Fibroblast of skin of left quadriceps (primary cell): ENCODE measurements at regions not wholly inside any gene's neighbourhood (a gene's known extent, or its start where the extent isn't known, plus 50 kb on each side); places are given as distances from the start of the nearest gene placed in this dataset.
"Not testable (repeated sequence)": the region's sequence is repeated elsewhere in the genome, so short reads cannot be mapped to it uniquely, and the experiment has no call there.

ENCODE experiments used
- DNase-seq, 2 experiments: peaks; one replicate each; pipeline ENCODE4 v3.0.0-alpha.2; 2013; ENCODE audit warnings: low read depth in 2 of 2

- no peak for DNase-seq
These were observed 150.9 kb downstream of the TPRA1 start for GRCh38 chr3:127439621-127440020.

DNA sequence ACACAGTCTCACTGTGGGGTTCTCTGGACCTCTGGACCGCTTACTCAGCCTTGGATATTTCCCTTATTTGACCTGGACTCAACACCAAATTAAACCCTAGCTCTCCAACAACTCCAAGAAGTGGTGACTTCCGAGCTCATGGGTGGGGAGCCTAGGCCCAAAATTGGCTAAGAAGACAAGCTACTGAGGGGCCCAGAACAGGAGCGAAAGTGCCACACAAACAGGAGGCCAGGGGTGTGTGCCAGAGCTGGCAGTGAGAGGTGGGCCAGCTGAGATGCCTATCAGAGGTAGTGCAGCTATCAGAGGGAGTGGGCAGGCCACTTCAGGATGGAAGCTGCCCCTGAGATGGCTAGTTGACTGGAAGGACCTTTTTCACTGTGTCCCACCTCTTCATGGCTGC is 151.1 kb upstream of the PRR20G start:
- no peak for DNase-seq

DNA sequence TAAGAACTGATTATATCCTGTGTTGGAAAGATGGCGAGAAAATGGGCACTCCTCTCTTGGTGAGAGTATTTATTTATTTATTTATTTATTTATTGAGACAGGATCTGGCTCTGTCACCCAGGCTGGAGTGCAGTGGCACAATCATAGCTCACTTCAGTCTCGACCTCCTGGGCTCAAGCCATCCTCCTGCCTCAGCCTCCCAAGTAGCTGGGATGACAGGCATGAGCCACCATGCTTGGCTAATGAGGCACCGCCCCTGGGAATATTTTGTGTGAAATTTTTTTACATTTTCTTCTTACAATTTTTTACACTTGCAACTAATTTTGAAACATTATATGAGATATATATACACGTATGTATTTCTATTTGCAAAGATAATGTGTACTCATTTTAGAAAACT is 150.5 kb upstream of the PRR20G start:
- no peak for DNase-seq

DNA sequence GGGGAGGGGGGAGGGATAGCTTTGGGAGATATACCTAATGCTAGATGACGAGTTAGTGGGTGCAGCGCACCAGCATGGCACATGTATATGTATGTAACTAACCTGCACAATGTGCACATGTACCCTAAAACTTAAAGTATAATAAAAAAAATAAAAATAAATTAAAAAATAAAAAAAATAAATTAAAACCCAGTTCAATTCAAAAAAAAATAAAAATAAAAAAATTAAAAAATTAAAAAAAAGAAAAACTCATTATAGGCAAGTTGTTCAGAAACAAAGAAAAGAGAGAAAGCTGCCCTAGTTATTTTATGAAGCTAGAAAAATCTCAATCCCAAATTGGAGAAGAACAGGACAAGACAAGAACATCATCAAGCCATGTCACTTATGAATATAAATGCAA is 147.5 kb upstream of the PRR20G start:
- DNase-seq, result not testable (repeated sequence)

- no peak for DNase-seq
These were observed 143.2 kb upstream of the PRR20G start for GRCh38 chr3:127431066-127431465.

DNA sequence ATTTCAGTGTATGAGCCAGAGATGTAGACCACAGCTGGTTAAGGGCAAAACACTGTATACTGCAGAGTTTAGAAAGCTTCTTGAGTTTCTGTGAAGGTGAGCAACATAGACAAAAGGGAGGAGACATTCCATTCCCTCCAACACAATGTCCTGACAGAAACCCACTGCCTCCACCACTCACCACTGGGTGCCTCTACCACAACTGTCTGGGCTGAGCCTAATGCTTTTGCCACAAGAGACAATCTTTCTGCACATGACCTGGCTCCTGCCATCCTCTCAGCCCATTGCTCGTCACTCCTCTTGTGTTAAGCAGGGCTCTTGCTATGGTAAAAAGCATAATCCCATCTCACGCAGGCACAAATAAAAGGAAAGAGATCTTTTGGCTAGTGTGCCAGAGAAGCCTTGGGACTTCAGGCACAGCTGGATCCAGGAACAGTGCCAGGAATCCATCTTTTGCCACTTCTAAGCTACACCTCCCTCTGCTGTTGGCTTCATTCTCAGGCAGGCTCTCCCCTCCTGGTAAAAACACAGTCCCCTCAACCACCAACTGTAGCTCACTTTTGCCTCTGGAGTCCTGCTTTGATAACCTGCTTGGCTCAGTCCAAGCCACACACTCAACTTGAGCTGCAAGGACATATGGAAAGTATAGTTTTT is 140.6 kb upstream of the PRR20G start:
- no peak for DNase-seq

- DNase-seq, result no peak
These were observed 139.8 kb upstream of the PRR20G start for GRCh38 chr3:127427666-127428065.

DNA sequence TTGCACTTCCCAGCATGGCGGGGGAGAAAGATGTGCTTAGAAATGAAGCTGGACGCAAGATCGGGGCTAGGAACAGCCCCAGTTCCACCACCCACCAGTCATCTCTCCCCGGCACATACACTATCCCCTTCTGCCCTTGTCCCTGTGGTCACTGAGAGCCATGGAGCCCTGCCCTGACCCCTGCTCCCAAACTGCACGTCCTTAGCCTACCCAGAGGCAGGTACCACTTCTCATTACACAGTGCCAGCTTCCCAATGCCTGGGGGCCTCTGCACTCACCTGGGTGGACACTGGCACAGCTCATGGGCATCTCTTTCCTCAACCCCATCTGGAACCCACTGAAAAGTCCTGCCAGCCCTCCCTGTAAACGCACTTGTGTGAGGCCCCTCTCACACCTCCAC is 139.3 kb upstream of the PRR20G start:
- no peak for DNase-seq

DNA sequence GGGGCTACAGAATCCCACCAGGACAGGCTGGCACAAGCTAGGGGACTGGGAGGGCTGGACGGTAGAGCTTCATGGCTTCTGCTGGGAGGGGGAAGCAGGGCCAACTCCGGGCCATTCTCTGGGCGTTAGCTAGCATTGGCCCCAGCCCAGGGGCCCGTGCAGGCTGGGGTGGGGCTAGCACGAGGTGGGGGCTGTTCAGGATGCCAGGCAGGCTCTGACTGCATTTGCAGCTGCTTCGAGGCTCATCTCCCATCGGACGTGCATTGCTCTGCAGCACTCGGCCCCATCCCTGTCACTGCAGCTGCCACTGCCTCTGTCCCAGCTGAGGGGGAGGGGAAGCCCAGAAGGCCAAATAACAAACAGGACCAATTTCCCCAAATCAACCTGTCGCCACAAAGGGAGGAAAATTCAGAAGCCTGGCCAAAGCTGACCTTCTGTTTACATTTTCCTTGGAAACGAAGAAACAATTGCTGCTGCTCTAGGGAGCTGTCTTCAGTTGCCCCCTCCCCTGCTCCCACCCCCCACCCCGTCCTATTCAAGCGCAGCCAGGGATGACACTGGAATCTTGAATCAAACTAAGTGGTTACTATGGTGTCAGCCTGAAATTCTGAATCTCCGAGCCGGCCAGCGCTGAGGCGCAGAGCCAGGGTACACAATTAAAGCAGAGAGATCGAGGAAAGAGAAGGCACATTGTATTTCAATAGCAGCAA is 138.8 kb upstream of the PRR20G start:
- DNase-seq, result no peak

GRCh38 chr3:127425505-127426443 is 137.9 kb upstream of the PRR20G start:
- DNase-seq, result no peak

DNA sequence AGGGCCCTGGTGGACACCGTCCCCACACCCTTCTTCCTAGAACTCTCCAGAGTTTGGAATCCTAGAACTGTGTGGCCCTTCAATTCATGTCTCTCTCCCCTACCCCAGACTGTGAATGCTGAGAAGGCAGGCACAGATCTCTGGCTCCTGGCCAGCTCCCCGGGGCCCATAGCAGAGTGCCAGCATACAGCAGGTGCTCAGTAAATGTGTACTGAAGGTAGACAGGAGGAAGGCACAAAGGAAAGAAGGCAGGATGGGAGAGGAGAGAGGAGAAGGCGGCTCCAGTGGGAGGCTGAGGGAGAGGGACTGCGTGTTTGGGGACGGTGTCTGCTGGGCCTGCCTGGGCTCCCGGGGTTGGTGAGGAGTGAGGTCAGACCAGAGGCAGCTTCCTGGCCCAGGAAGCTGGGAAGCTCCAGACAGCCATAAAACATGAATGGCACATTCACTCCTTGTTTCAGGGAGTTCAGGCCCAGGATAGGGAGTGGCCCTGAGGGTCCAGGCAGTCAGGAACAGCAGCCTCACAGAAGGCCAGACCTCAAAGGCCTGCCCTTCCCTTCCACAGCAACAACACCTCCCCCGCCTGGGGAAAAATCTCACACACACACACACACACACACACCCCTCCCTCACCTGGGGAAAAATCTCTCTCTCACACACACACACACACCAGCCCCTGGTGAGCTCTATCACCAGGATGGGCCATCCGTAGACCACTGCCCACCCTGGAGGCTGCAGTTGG is 137.1 kb upstream of the PRR20G start:
- DNase-seq, result no peak

DNA sequence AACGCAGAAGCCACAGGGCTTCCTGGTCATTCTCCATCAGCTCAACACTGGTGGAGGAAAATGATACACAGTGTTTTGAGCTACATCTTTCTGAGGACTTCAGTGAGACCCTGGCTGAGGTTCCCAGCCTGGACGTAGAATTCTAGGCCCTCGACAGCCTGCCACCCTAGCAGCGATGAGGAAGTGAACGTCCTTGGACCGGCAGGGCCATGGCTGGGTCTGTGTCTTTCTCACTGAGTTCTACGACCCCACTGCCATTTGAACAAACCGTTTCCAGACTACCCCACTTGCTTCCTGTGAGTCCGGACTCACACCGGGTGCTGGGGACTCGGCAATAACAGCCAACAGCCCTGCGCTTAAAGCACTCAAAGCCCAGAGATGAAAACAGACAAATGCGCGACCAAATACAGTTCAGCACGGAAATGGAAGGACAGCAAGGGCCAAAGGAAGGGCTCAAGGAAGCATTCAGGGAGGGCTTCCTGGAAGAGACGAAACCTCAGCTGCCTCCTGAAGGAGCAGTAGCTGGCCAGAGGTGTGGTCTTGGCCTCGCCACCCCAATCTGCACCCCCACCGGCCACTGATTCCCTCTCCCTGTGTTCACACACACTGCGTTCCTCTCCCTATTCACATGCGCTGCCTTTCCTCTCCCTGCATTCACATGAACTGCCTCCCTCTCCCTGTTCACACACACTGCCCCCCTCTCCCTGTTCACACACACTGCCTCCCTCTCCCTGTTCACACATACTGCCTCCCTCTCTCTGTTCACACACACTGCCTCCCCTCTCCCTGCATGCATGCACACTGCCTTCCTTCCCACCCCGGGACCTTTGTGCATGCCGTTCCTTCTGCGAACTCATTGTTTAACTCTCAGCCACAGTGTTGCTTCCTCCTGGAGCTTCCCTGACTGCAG is 136.3 kb upstream of the PRR20G start:
- no peak for DNase-seq

DNA sequence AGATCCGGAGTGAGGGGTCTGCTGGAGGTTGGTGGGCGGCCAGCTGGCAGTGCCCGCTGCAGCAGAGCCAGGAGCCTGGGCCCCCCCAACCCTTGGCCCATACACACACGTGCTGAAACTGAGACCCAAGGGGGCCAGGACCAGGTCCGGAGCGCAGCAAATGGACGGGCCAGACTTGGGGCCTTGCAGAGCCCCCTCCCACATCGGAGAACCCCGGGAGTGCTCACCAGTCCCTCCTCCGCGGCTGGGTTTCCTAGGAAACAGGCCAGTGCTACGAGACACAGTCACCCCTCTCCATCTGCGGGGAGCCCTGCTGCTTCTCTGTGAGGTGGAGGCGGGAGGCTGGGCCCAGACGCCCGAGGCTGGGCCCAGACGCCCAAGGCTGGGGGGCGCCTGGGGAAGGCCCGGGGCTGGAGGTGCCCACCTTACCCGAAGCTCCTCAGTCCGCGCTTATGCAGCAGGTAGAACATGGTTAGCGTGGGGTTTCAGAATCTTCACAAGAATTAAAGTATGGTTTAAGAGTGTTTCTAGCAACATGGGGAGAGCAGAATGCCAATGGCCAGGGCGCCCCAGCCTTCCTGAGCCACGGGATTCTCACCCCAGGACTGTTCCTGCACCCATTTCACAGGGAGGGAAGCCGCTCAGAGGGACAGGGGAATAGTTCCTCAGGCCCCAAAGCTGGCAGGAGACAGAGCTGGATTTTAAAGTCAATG is 135.0 kb upstream of the PRR20G start:
- no peak for DNase-seq

DNA sequence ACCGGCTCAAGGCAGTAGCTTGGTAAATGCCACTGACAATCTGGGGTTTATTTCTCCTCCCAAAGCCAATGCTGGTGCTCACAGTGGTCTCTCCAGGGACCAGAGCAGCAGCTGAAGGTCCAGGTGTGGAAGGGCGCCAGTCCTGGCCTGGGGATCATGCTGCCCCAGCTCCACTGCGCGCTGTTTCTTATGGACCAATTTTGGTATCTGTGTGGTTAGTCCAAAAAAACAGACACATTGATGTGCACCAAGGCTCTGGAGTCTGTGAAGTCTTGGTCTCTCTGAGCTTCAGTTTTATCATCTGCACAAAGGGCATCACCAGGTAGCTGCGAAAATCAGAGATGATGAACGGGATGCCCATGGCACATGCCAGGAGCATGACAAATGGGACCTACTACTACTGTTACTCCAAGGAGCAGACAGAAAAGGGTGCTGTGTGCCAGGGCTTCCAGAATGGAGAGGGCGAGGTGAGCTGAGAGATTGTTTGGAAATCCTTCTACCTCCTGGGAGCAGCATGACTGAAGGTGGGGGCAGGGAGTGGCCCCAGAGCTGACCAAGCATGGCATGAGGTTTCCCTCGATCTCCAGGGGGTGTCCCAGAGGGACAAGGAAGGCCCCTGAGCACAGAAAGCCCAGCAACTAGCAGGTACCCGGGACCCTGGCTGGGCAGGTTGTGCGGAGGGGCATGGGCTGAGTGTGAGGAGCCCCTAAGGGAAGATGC is 134.3 kb upstream of the PRR20G start:
- no peak for DNase-seq

DNA sequence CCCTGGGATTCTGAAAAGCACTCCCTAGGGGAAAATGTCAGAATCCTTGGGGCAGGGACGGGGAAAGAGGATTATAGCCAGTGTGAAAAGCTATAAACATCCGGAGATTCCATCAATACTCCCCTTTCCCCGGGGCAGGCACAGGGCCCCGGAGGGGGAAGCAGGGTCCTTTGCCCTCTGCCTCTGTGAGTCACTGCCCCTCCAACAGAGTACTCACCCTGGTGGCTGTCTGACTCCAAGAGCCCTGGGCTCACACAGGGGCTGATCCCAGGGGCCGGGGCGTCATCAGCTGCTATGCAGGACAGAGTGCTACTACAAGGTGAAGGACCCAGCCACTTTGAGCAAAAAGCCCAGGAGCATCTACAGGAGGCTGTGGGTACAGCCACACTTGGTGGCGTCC is 133.0 kb upstream of the PRR20G start:
- no peak for DNase-seq

DNA sequence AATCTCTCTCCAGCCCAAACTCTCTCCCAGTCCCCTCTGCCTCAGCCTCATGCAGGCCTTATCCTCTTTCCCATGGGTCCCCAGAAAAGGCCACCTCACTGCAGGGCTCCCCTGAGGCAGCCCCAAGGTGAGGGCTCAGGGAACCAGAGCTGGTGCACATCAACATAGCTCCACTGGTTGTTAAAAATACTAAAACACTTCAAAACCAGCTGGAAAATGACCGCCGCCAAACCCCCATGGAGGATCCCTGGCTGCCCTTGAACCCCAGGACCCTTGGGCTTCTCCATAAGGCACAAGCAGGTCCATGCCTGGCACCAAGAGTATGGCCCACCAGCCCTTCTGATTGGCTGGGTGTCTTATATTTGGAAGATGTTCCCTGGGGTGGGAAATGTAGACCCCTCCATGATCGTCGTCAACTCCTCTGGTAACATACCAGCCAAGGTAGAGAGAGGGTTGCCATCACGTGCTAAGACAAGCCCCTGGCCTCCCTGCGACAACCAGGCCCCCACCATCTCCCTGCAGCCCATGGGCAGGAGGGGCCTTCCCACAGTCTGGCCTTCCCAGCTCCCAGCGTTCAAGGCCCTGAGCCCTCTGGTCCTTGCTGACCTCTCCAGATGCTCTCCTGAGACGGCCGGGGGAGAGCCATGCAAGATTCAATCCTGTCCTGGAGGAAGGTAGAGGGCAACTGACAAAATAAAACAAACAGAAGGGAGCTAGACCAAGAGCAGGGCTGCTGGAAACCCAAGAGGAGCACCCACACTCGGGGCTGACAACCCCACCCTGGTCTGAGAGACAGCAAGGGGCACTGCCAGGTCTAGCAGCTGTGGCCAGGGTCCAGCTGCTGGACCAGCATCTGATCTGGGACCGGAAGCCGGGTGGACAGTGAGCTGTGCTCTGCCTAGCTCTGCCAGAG is 132.1 kb upstream of the PRR20G start:
- DNase-seq, result no peak

DNA sequence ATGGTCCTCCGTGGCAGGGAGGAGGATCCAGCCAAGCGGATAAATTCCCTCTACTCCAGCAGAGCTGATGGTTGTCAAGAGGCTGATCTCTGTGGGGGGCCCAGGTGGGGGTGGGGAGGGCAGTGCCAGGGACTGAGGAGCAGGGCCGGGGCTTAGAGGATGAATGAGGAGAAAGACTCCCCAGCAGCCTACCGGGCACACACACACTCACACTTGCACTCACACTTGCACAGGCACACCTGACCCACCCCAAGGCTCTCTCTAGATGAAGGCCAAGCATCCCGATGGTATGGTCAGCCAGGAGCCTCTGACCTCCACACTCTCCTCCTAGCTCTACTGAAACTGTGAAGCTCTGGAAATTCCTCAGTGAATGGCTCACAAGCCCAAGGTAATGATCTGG is 131.3 kb upstream of the PRR20G start:
- no peak for DNase-seq

DNA sequence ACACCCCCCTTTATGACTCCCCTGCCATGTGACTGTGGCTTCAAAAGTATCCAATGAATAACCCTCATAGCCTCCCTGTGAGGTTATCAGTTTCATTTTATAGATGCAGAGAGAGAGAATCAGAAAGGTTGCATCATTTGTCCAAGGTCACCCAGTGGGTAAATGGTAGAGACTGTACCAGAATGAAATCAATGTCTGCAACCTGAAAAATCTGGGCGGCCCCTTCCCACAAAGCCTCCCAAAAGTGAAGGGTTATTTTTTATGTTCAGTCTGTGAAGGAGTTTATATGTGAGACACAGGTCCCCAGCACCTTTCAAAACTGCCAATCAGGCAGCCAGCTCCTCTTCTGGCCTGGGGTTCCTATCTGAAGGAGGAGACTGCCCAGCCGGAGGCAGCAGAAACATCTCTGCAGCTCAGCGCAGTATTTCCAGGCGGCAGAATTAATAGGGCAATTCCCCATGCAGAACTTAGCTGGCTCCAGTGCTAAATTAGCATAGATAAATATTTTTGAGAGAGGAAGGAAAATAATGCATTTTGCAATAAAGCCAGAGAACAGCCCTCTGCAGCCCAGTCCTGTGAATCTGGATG is 130.8 kb upstream of the PRR20G start:
- no peak for DNase-seq
